ENCODE measurements at regions not wholly inside any gene's neighbourhood (a gene's known extent, or its start where the extent isn't known, plus 50 kb on each side); places are given as distances from the start of the nearest gene placed in this dataset.
"Not testable (repeated sequence)": the region's sequence is repeated elsewhere in the genome, so short reads cannot be mapped to it uniquely, and the experiment has no call there.

GRCh38 chr17:64749306-64749705, 87.2 kb upstream of the SMURF2 start:
- TF ChIP-seq CTCF (IDR thresholded peaks at IDR 0.05; ENCODE audit: insufficient read depth, low read depth, low read length, missing control alignments) = no peak
- no peak for DNase-seq (ENCODE audit: low read depth)
- no peak overlapping the region for H3K4me3 ChIP-seq (ENCODE audit: low read depth, low read length)

GRCh38 chr17:64747938-64748540, 85.9 kb upstream of the SMURF2 start:
- no peak for DNase-seq (ENCODE audit: low read depth)
- no peak for TF ChIP-seq CTCF (IDR thresholded peaks at IDR 0.05; ENCODE audit: insufficient read depth, low read depth, low read length, missing control alignments)
- no peak overlapping the region for H3K4me3 ChIP-seq (ENCODE audit: low read depth, low read length)

GRCh38 chr17:64742326-64742725, 80.2 kb upstream of the SMURF2 start:
- no peak for DNase-seq (ENCODE audit: low read depth)
- no peak overlapping the region for H3K4me3 ChIP-seq (ENCODE audit: low read depth, low read length)
- TF ChIP-seq CTCF (IDR thresholded peaks at IDR 0.05; ENCODE audit: insufficient read depth, low read depth, low read length, missing control alignments) = no peak

- H3K4me3 ChIP-seq (ENCODE audit: low read depth, low read length); DNase-seq (ENCODE audit: low read depth): not testable (repeated sequence)
Measured at GRCh38 chr17:64741916-64742315, 79.8 kb upstream of the SMURF2 start.

GRCh38 chr17:64741038-64741641, 79.0 kb upstream of the SMURF2 start:
- no peak overlapping the region for H3K4me3 ChIP-seq (ENCODE audit: low read depth, low read length)
- DNase-seq (ENCODE audit: low read depth) = no peak
- no peak for TF ChIP-seq CTCF (IDR thresholded peaks at IDR 0.05; ENCODE audit: insufficient read depth, low read depth, low read length, missing control alignments)

GRCh38 chr17:64739316-64740058, 77.4 kb upstream of the SMURF2 start:
- no peak for DNase-seq (ENCODE audit: low read depth)
- H3K4me3 ChIP-seq (ENCODE audit: low read depth, low read length) = no peak overlapping the region
- no peak for TF ChIP-seq CTCF (IDR thresholded peaks at IDR 0.05; ENCODE audit: insufficient read depth, low read depth, low read length, missing control alignments)

- peak; percentile 46 for TF ChIP-seq CTCF (IDR thresholded peaks at IDR 0.05; ENCODE audit: insufficient read depth, low read depth, low read length, missing control alignments)
- no peak overlapping the region for H3K4me3 ChIP-seq (ENCODE audit: low read depth, low read length)
- DNase-seq (ENCODE audit: low read depth) = peak; percentile 39
Measured at GRCh38 chr17:64736804-64737492, 74.8 kb upstream of the SMURF2 start.
